ENCODE measurements at regions not wholly inside any gene's neighbourhood (a gene's known extent, or its start where the extent isn't known, plus 50 kb on each side); places are given as distances from the start of the nearest gene placed in this dataset.

- Histone ChIP-seq H3K4me3 (no peak overlapping the region), H3K36me3 (no peaks in the 10 kb centered on the region), H3K27ac (replicated peaks) (peak overlapping the region; percentile 41), H3K27me3 (ENCODE audit: low read depth) (no peaks in the 10 kb centered on the region), H3K9me3 (replicated peaks) (no peaks in the 10 kb centered on the region), H3K4me1 (peaks cover 27% of the 10 kb centered on the region)
- peak; percentile 76 for DNase-seq
- no peak for TF ChIP-seq CTCF (IDR thresholded peaks at IDR 0.05; ENCODE audit: borderline replicate concordance)
- intact Hi-C loops (cut with micrococcal nuclease) = no loop called here
Observed at GRCh38 chr2:234335661-234336228, 161.1 kb downstream of the ARL4C start.

- no peaks in the 10 kb centered on the region for H3K9me3 ChIP-seq (replicated peaks)
- peak overlapping the region; percentile 24 for H3K27ac ChIP-seq (replicated peaks)
- H3K4me1 ChIP-seq = peaks cover 23% of the 10 kb centered on the region
- H3K27me3 ChIP-seq (ENCODE audit: low read depth) = no peaks in the 10 kb centered on the region
- TF ChIP-seq CTCF (IDR thresholded peaks at IDR 0.05; ENCODE audit: borderline replicate concordance) = no peak
- no peak overlapping the region for H3K4me3 ChIP-seq
- no peak for DNase-seq
- intact Hi-C loops (cut with micrococcal nuclease) = no loop called here
- H3K36me3 ChIP-seq = no peaks in the 10 kb centered on the region
Observed at GRCh38 chr2:234334756-234335155, 162.1 kb downstream of the ARL4C start.

GRCh38 chr2:234334151-234334550 is 162.7 kb downstream of the ARL4C start:
- no peak for TF ChIP-seq CTCF (IDR thresholded peaks at IDR 0.05; ENCODE audit: borderline replicate concordance)
- peaks cover 23% of the 10 kb centered on the region for H3K4me1 ChIP-seq
- no peak for DNase-seq
- H3K27ac ChIP-seq (replicated peaks) = no peak overlapping the region
- intact Hi-C loops (cut with micrococcal nuclease) = no loop called here
- H3K27me3 ChIP-seq (ENCODE audit: low read depth) = no peaks in the 10 kb centered on the region
- no peaks in the 10 kb centered on the region for H3K36me3 ChIP-seq
- H3K9me3 ChIP-seq (replicated peaks) = no peaks in the 10 kb centered on the region
- H3K4me3 ChIP-seq = no peak overlapping the region

GRCh38 chr2:234333168-234334130 is 163.4 kb downstream of the ARL4C start:
- H3K36me3 ChIP-seq = no peaks in the 10 kb centered on the region
- no peaks in the 10 kb centered on the region for H3K9me3 ChIP-seq (replicated peaks)
- no peak for TF ChIP-seq CTCF (IDR thresholded peaks at IDR 0.05; ENCODE audit: borderline replicate concordance)
- DNase-seq = no peak
- H3K4me1 ChIP-seq = peaks cover 23% of the 10 kb centered on the region
- intact Hi-C loops (cut with micrococcal nuclease) = no loop called here
- no peak overlapping the region for H3K27ac ChIP-seq (replicated peaks)
- no peak overlapping the region for H3K4me3 ChIP-seq
- no peaks in the 10 kb centered on the region for H3K27me3 ChIP-seq (ENCODE audit: low read depth)

GRCh38 chr2:234331966-234332365 is 164.9 kb downstream of the ARL4C start:
- TF ChIP-seq CTCF (IDR thresholded peaks at IDR 0.05; ENCODE audit: borderline replicate concordance) = no peak
- Histone ChIP-seq H3K4me1 (peaks cover 20% of the 10 kb centered on the region), H3K36me3 (no peaks in the 10 kb centered on the region), H3K27me3 (ENCODE audit: low read depth) (no peaks in the 10 kb centered on the region), H3K4me3 (no peak overlapping the region), H3K27ac (replicated peaks) (no peak overlapping the region), H3K9me3 (replicated peaks) (no peaks in the 10 kb centered on the region)
- intact Hi-C loops (cut with micrococcal nuclease) = no loop called here
- DNase-seq = no peak
